ENCODE measurements at regions not wholly inside any gene's neighbourhood (a gene's known extent, or its start where the extent isn't known, plus 50 kb on each side); places are given as distances from the start of the nearest gene placed in this dataset.

GRCh38 chr1:191174298-191174697 lies 696.6 kb upstream of the BRINP3 start:
- Histone ChIP-seq H3K4me1 (ENCODE audit: control insufficient read depth, extremely low read depth, insufficient read depth, low read length) (no peaks in the 10 kb centered on the region), H3K9me1 (ENCODE audit: control insufficient read depth, extremely low read depth, insufficient read depth, low read length) (no peaks in the 10 kb centered on the region), H3K9me3 (ENCODE audit: control insufficient read depth, low read depth, low read length) (no peaks in the 10 kb centered on the region), H3K79me2 (ENCODE audit: control insufficient read depth, insufficient read depth, low read length) (no peaks in the 10 kb centered on the region), H3K9ac (ENCODE audit: control insufficient read depth, extremely low read depth, insufficient read depth, low read length) (no peak overlapping the region), H4K20me1 (ENCODE audit: control insufficient read depth, extremely low read depth, insufficient read depth, low read length) (no peaks in the 10 kb centered on the region), H3K27me3 (ENCODE audit: control insufficient read depth, extremely low read depth, insufficient read depth, low read length) (no peaks in the 10 kb centered on the region), H2AFZ (ENCODE audit: control insufficient read depth, low read length) (no peak overlapping the region), H3K4me2 (ENCODE audit: control insufficient read depth, extremely low read depth, insufficient read depth, low read depth, low read length) (no peak overlapping the region), H3K4me3 (ENCODE audit: control insufficient read depth in 2 of 3, extremely low read depth in 1 of 3, insufficient read depth in 2 of 3, low read depth in 1 of 3, low read length in 3 of 3) (no peak overlapping the region), H3K27ac (ENCODE audit: control insufficient read depth, insufficient read depth, low read length) (no peak overlapping the region), H3K36me3 (ENCODE audit: control insufficient read depth in 2 of 2, extremely low read depth in 1 of 2, insufficient read depth in 2 of 2, low read length in 2 of 2) (no peaks in the 10 kb centered on the region)
- dilution Hi-C loops (cut with MboI; ENCODE audit: extremely low pct_ligation_motif_present, low sequenced_read_pairs) = no loop called here
- FAIRE-seq = no peak
- DNase-seq (ENCODE audit: low read depth, low spot score) = no peak
- TF ChIP-seq EZH2 (IDR thresholded peaks at IDR 0.05; ENCODE audit: low read length) (no peak), CTCF (optimal IDR thresholded peaks at IDR 0.05 in 1 of 3, IDR thresholded peaks at IDR 0.05 in 1 of 3, conservative IDR thresholded peaks at IDR 0.05 in 1 of 3; ENCODE audit: extremely low read depth in 1 of 3, insufficient read depth in 2 of 3, low read length in 3 of 3) (no peak)

GRCh38 chr1:191176131-191176530 lies 698.5 kb upstream of the BRINP3 start:
- Histone ChIP-seq H3K9ac (ENCODE audit: control insufficient read depth, extremely low read depth, insufficient read depth, low read length) (no peak overlapping the region), H3K27me3 (ENCODE audit: control insufficient read depth, extremely low read depth, insufficient read depth, low read length) (no peaks in the 10 kb centered on the region), H3K79me2 (ENCODE audit: control insufficient read depth, insufficient read depth, low read length) (no peaks in the 10 kb centered on the region), H3K9me3 (ENCODE audit: control insufficient read depth, low read depth, low read length) (no peaks in the 10 kb centered on the region), H2AFZ (ENCODE audit: control insufficient read depth, low read length) (no peak overlapping the region), H3K4me2 (ENCODE audit: control insufficient read depth, extremely low read depth, insufficient read depth, low read depth, low read length) (no peak overlapping the region), H4K20me1 (ENCODE audit: control insufficient read depth, extremely low read depth, insufficient read depth, low read length) (no peaks in the 10 kb centered on the region), H3K27ac (ENCODE audit: control insufficient read depth, insufficient read depth, low read length) (no peak overlapping the region), H3K36me3 (ENCODE audit: control insufficient read depth in 2 of 2, extremely low read depth in 1 of 2, insufficient read depth in 2 of 2, low read length in 2 of 2) (no peaks in the 10 kb centered on the region), H3K9me1 (ENCODE audit: control insufficient read depth, extremely low read depth, insufficient read depth, low read length) (no peaks in the 10 kb centered on the region), H3K4me3 (ENCODE audit: control insufficient read depth in 2 of 3, extremely low read depth in 1 of 3, insufficient read depth in 2 of 3, low read depth in 1 of 3, low read length in 3 of 3) (no peak overlapping the region), H3K4me1 (ENCODE audit: control insufficient read depth, extremely low read depth, insufficient read depth, low read length) (no peaks in the 10 kb centered on the region)
- TF ChIP-seq CTCF (optimal IDR thresholded peaks at IDR 0.05 in 1 of 3, IDR thresholded peaks at IDR 0.05 in 1 of 3, conservative IDR thresholded peaks at IDR 0.05 in 1 of 3; ENCODE audit: extremely low read depth in 1 of 3, insufficient read depth in 2 of 3, low read length in 3 of 3) (no peak), EZH2 (IDR thresholded peaks at IDR 0.05; ENCODE audit: low read length) (no peak)
- no peak for DNase-seq (ENCODE audit: low read depth, low spot score)
- no peak for FAIRE-seq
- dilution Hi-C loops (cut with MboI; ENCODE audit: extremely low pct_ligation_motif_present, low sequenced_read_pairs) = no loop called here

Data from keratinocyte (primary cell).